Effector memory CD4-positive, alpha-beta T cell (primary cell): ENCODE measurements at regions not wholly inside any gene's neighbourhood (a gene's known extent, or its start where the extent isn't known, plus 50 kb on each side); places are given as distances from the start of the nearest gene placed in this dataset.

Source experiments
- DNase-seq, 3 donors: peaks; one replicate each; pipeline ENCODE4 v3.0.0-alpha.2; 2020
- H3K27ac ChIP-seq: 2 replicates; pipeline ENCODE4 v1.7.0; 2013; ENCODE audit warnings: mild to moderate bottlenecking, low read length, moderate library complexity; ENCODE audit not compliant: insufficient read depth, poor library complexity, severe bottlenecking
- H3K27me3 ChIP-seq: replicated peaks from 2 replicates; pipeline ENCODE4 v1.7.0; 2013; ENCODE audit warnings: mild to moderate bottlenecking, low read length; ENCODE audit not compliant: insufficient read depth, control insufficient read depth, poor library complexity, severe bottlenecking
- H3K36me3 ChIP-seq: 2 replicates; pipeline ENCODE4 v1.7.0; 2013; ENCODE audit warnings: mild to moderate bottlenecking, low read length, moderate library complexity; ENCODE audit not compliant: control insufficient read depth, insufficient read depth
- H3K4me1 ChIP-seq: 2 replicates; pipeline ENCODE4 v1.7.0; 2013; ENCODE audit warnings: low read length, mild to moderate bottlenecking; ENCODE audit not compliant: control insufficient read depth, insufficient read depth, poor library complexity, severe bottlenecking
- H3K4me3 ChIP-seq: 2 replicates; pipeline ENCODE4 v1.7.0; 2013; ENCODE audit warnings: low read length, low read depth, mild to moderate bottlenecking; ENCODE audit not compliant: insufficient read depth, poor library complexity, severe bottlenecking
- H3K9me3 ChIP-seq: 2 replicates; pipeline ENCODE4 v1.7.0; 2013; ENCODE audit warnings: mild to moderate bottlenecking, low read length, moderate library complexity; ENCODE audit not compliant: control insufficient read depth

GRCh38 chr9:99326112-99326916, 104.2 kb downstream of the SEC61B start:
- no peaks in the 10 kb centered on the region for H3K27me3 ChIP-seq
- H3K36me3 ChIP-seq, result no peaks in the 10 kb centered on the region
- no peaks in the 10 kb centered on the region for H3K9me3 ChIP-seq
- H3K4me3 ChIP-seq, result no peak overlapping the region
- DNase-seq, result no peak
- H3K4me1 ChIP-seq, result no peaks in the 10 kb centered on the region
- H3K27ac ChIP-seq, result no peak overlapping the region

- H3K27ac ChIP-seq, result no peak overlapping the region
- H3K36me3 ChIP-seq, result no peaks in the 10 kb centered on the region
- no peaks in the 10 kb centered on the region for H3K27me3 ChIP-seq
- no peaks in the 10 kb centered on the region for H3K9me3 ChIP-seq
- DNase-seq, result no peak
- no peak overlapping the region for H3K4me3 ChIP-seq
- H3K4me1 ChIP-seq, result no peaks in the 10 kb centered on the region
Measured at GRCh38 chr9:99326917-99327189, 104.8 kb downstream of the SEC61B start.

GRCh38 chr9:99327667-99328066, 105.6 kb downstream of the SEC61B start:
- H3K36me3 ChIP-seq, result no peaks in the 10 kb centered on the region
- no peak overlapping the region for H3K4me3 ChIP-seq
- H3K4me1 ChIP-seq, result no peaks in the 10 kb centered on the region
- H3K27me3 ChIP-seq, result no peaks in the 10 kb centered on the region
- DNase-seq, result no peak
- no peaks in the 10 kb centered on the region for H3K9me3 ChIP-seq
- H3K27ac ChIP-seq, result no peak overlapping the region

- Histone ChIP-seq H3K9me3 (no peaks in the 10 kb centered on the region), H3K36me3 (no peaks in the 10 kb centered on the region), H3K27me3 (no peaks in the 10 kb centered on the region), H3K4me1 (no peaks in the 10 kb centered on the region), H3K4me3 (no peak overlapping the region), H3K27ac (no peak overlapping the region)
- DNase-seq, result no peak
Measured at GRCh38 chr9:99335280-99335679, 113.2 kb downstream of the SEC61B start.

GRCh38 chr9:99336005-99336404, 113.9 kb downstream of the SEC61B start:
- H3K27ac ChIP-seq, result no peak overlapping the region
- H3K9me3 ChIP-seq, result no peaks in the 10 kb centered on the region

GRCh38 chr9:99336531-99336930, 114.4 kb downstream of the SEC61B start:
- Histone ChIP-seq H3K27ac (no peak overlapping the region), H3K36me3 (no peaks in the 10 kb centered on the region), H3K4me3 (no peak overlapping the region), H3K9me3 (no peaks in the 10 kb centered on the region), H3K4me1 (no peaks in the 10 kb centered on the region), H3K27me3 (no peaks in the 10 kb centered on the region)
- no peak for DNase-seq

More at GRCh38 chr9:99336005-99336404, 113.9 kb downstream of the SEC61B start:
- Histone ChIP-seq H3K4me3 (no peak overlapping the region), H3K4me1 (no peaks in the 10 kb centered on the region), H3K27me3 (no peaks in the 10 kb centered on the region), H3K36me3 (no peaks in the 10 kb centered on the region)
- DNase-seq, result no peak

GRCh38 chr9:99340281-99340680, 118.2 kb downstream of the SEC61B start:
- Histone ChIP-seq H3K27me3 (no peaks in the 10 kb centered on the region), H3K4me3 (no peak overlapping the region), H3K9me3 (no peaks in the 10 kb centered on the region), H3K4me1 (no peaks in the 10 kb centered on the region), H3K36me3 (no peaks in the 10 kb centered on the region), H3K27ac (no peak overlapping the region)
- no peak for DNase-seq

- Histone ChIP-seq H3K4me3 (no peak overlapping the region), H3K27ac (no peak overlapping the region), H3K9me3 (no peaks in the 10 kb centered on the region), H3K27me3 (no peaks in the 10 kb centered on the region), H3K36me3 (no peaks in the 10 kb centered on the region), H3K4me1 (no peaks in the 10 kb centered on the region)
- no peak for DNase-seq
Measured at GRCh38 chr9:99341686-99342085, 119.6 kb downstream of the SEC61B start.

GRCh38 chr9:99345451-99345850, 123.4 kb downstream of the SEC61B start:
- Histone ChIP-seq H3K36me3 (no peaks in the 10 kb centered on the region), H3K4me1 (no peaks in the 10 kb centered on the region), H3K9me3 (no peaks in the 10 kb centered on the region), H3K4me3 (no peak overlapping the region), H3K27me3 (no peaks in the 10 kb centered on the region), H3K27ac (no peak overlapping the region)
- DNase-seq, result no peak

- H3K27me3 ChIP-seq, result no peaks in the 10 kb centered on the region
- no peaks in the 10 kb centered on the region for H3K9me3 ChIP-seq
- no peaks in the 10 kb centered on the region for H3K4me1 ChIP-seq
- DNase-seq, result no peak
- H3K4me3 ChIP-seq, result no peak overlapping the region
- no peaks in the 10 kb centered on the region for H3K36me3 ChIP-seq
- no peak overlapping the region for H3K27ac ChIP-seq
Measured at GRCh38 chr9:99345942-99346341, 123.9 kb downstream of the SEC61B start.
